HG02763 (cell line): ENCODE measurements at regions not wholly inside any gene's neighbourhood (a gene's known extent, or its start where the extent isn't known, plus 50 kb on each side); places are given as distances from the start of the nearest gene placed in this dataset.

Source experiments
- ATAC-seq: cut with Tn5 transposase; IDR thresholded peaks from one replicate; pipeline ENCODE4 v1.9.1; 2021; ENCODE audit warnings: mild to moderate bottlenecking, moderate library complexity; ENCODE audit not compliant: unreplicated experiment

DNA sequence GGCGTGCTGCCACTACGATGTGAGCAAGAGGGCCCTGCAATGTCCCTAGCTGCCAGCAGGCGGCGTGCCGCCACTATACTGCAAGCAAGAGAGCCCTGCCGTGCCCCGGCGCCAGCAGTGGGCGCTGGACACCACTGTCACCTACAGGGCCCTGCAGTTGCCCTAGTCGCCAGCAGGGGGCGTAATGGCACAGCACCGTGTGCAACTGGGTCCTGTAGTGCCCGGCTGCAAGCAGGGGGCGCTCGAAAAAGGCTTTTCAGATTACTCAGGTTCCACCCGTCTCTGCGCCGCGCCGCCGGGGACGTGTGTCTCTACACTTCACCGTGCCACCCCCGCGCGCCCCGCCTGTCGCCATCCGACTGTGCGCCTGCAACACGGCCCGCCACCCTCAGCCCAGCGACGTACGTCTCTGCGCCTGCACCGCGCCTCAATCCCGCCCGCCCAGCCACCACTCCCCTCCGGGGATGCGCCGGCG lies 1356.9 kb downstream of the TMEM121 start:
- ATAC-seq: no peak
